GM12878 (cell line): ENCODE measurements at regions not wholly inside any gene's neighbourhood (a gene's known extent, or its start where the extent isn't known, plus 50 kb on each side); places are given as distances from the start of the nearest gene placed in this dataset.

Experiments
- ATAC-seq: fragments of 200-7000 bp; cut with Tn5 transposase; 3 replicates; pipeline ENCODE4 v1.9.1; 2020; ENCODE audit warnings: mild to moderate bottlenecking, moderate library complexity
- BruUV-seq: library from RNA; stranded (reverse); fragments of 400-500 nt; replicated peaks from 2 replicates; lab custom pipeline; 2021; lab: Mats Ljungman, UMichigan
- CTCF ChIA-PET: fragments of 300-600 bp; sonication (Branson Sonifier 250); formaldehyde crosslinking; extraction: SDS; loops from one replicate; lab custom pipeline; 2021; ENCODE audit warnings: inconsistent platforms; lab: Yijun Ruan, JAX
- POLR2A ChIA-PET: fragments of 350-600 bp; formaldehyde crosslinking; extraction: SDS; loops from one replicate; lab custom pipeline; 2021; ENCODE audit warnings: inconsistent platforms; lab: Charles Lee
- RAD21 ChIA-PET: fragments of 300-600 bp; sonication (Branson Sonifier 250); formaldehyde crosslinking; loops from one replicate; lab custom pipeline; 2023; ENCODE audit warnings: antibody characterized with exemption; ENCODE audit not compliant: unreplicated experiment; lab: Charles Lee
- SMC1A ChIA-PET: fragments of 300-600 bp; sonication (Branson Sonifier 250); formaldehyde crosslinking; loops from one replicate; lab custom pipeline; 2023; ENCODE audit not compliant: unreplicated experiment, uncharacterized antibody; lab: Charles Lee
- DNase-seq: peaks from one replicate; pipeline ENCODE4 v3.0.0-alpha.2; 2011; ENCODE audit warnings: low read depth, low spot score
- FAIRE-seq: peaks from 3 replicates; lab custom pipeline; 2011; peaks lifted over from hg19 to GRCh38; lab: Jason Lieb, UNC
- H2AFZ ChIP-seq: 2 replicates; pipeline ENCODE4 v1.6.0; 2011; ENCODE audit warnings: low read depth, low read length, control low read depth; ENCODE audit not compliant: control insufficient read depth
- H3K27ac ChIP-seq: 2 replicates; pipeline ENCODE4 v1.5.1; 2011; ENCODE audit warnings: control low read depth; ENCODE audit not compliant: control insufficient read depth, insufficient read depth
- H3K27me3 ChIP-seq, 2 experiments: replicated peaks in 1 of 2; 2 replicates each; pipeline versions ENCODE4 v1.6.0 to v1.6.1; 2011; ENCODE audit warnings: low read length in 1 of 2; ENCODE audit not compliant: control insufficient read depth in 2 of 2, insufficient read depth in 2 of 2
- H3K36me3 ChIP-seq, 2 experiments: 2 replicates each; pipeline ENCODE4 v1.5.1; 2011; ENCODE audit warnings: low read length in 1 of 2; ENCODE audit not compliant: control insufficient read depth in 2 of 2, insufficient read depth in 2 of 2
- H3K4me1 ChIP-seq: 2 replicates; pipeline ENCODE4 v1.6.1; 2011; ENCODE audit warnings: mild to moderate bottlenecking, low read length, moderate library complexity, mixed read lengths; ENCODE audit not compliant: control insufficient read depth, insufficient read depth
- H3K4me2 ChIP-seq: 2 replicates; pipeline ENCODE4 v1.6.0; 2011; ENCODE audit warnings: control low read depth; ENCODE audit not compliant: control insufficient read depth, insufficient read depth
- H3K4me3 ChIP-seq: fragments of 200-600 bp; sonication (generic); 2 replicates; pipeline ENCODE4 v1.5.1; 2016
- H3K79me2 ChIP-seq: 2 replicates; pipeline ENCODE4 v1.6.0; 2011; ENCODE audit warnings: low read length; ENCODE audit not compliant: control insufficient read depth, insufficient read depth
- H3K9ac ChIP-seq: 2 replicates; pipeline ENCODE4 v1.8.0; 2011; ENCODE audit warnings: low read length, control low read depth, mixed read lengths; ENCODE audit not compliant: control insufficient read depth, insufficient read depth
- H3K9me3 ChIP-seq: replicated peaks from 3 replicates; pipeline ENCODE4 v1.5.1; 2011; ENCODE audit warnings: mild to moderate bottlenecking, low read length; ENCODE audit not compliant: control insufficient read depth, insufficient read depth
- H4K20me1 ChIP-seq: 2 replicates; pipeline ENCODE4 v1.6.0; 2011; ENCODE audit not compliant: control insufficient read depth, insufficient read depth
- ATF2 ChIP-seq: IDR thresholded peaks from 2 replicates; pipeline ENCODE4 v1.6.1; 2012; ENCODE audit warnings: low read length, inconsistent platforms
- CHD2 ChIP-seq: IDR thresholded peaks from 2 replicates; pipeline ENCODE4 v1.6.1; 2011; ENCODE audit warnings: low read depth, low read length, improper control_type of control experiment, borderline replicate concordance
- CREB1 ChIP-seq: IDR thresholded peaks from 2 replicates; pipeline ENCODE4 v1.6.1; 2012; ENCODE audit warnings: low read depth, mild to moderate bottlenecking, inconsistent platforms
- DPF2 ChIP-seq: fragments of 450-650 bp; IDR thresholded peaks from 2 replicates; pipeline ENCODE4 v1.6.1; 2017; ENCODE audit warnings: mild to moderate bottlenecking
- EZH2 ChIP-seq: IDR thresholded peaks from 2 replicates; pipeline ENCODE4 v1.6.1; 2012; ENCODE audit warnings: low read depth, mild to moderate bottlenecking, control low read depth, inconsistent platforms, low read length, borderline replicate concordance; ENCODE audit not compliant: control insufficient read depth
- MLLT1 ChIP-seq: fragments of 450-650 bp; IDR thresholded peaks from 2 replicates; pipeline ENCODE4 v1.6.1; 2016; ENCODE audit warnings: mild to moderate bottlenecking
- NFYB ChIP-seq: IDR thresholded peaks from 2 replicates; pipeline ENCODE4 v1.6.1; 2011; ENCODE audit warnings: low read depth, mild to moderate bottlenecking, low read length, improper control_type of control experiment, moderate library complexity; ENCODE audit not compliant: insufficient read depth
- RAD51 ChIP-seq: fragments of 450-650 bp; IDR thresholded peaks from 2 replicates; pipeline ENCODE4 v1.6.1; 2016; ENCODE audit warnings: moderate library complexity, mild to moderate bottlenecking, inconsistent platforms
- RFX5 ChIP-seq: IDR thresholded peaks from 2 replicates; pipeline ENCODE4 v1.6.1; 2011; ENCODE audit warnings: low read depth, low read length, improper control_type of control experiment
- SIN3A ChIP-seq: IDR thresholded peaks from 2 replicates; pipeline ENCODE4 v1.6.1; 2012; ENCODE audit warnings: low read depth, low read length, improper control_type of control experiment
- SMAD1 ChIP-seq: fragments of 450-650 bp; IDR thresholded peaks from 2 replicates; pipeline ENCODE4 v1.6.1; 2018; ENCODE audit warnings: mild to moderate bottlenecking, low read depth; ENCODE audit not compliant: partially characterized antibody
- TCF7 ChIP-seq: IDR thresholded peaks from 2 replicates; pipeline ENCODE4 v1.6.1; 2014; ENCODE audit warnings: antibody characterized with exemption, borderline replicate concordance
- USF1 ChIP-seq: IDR thresholded peaks from 2 replicates; pipeline ENCODE4 v1.6.1; 2011; ENCODE audit warnings: borderline replicate concordance, low read depth, mild to moderate bottlenecking, moderate library complexity, mixed read lengths, low read length; ENCODE audit not compliant: insufficient read depth; ENCODE audit errors: extremely low read length
- WRNIP1 ChIP-seq: IDR thresholded peaks from 2 replicates; pipeline ENCODE4 v1.6.1; 2011; ENCODE audit warnings: low read depth, low read length, improper control_type of control experiment, borderline replicate concordance
- ZBTB11 ChIP-seq: fragments of 450-650 bp; formaldehyde crosslinking; IDR thresholded peaks from 2 replicates; pipeline ENCODE4 v1.5.0; 2022; ENCODE audit warnings: mild to moderate bottlenecking, missing genetic modification characterization
- ZNF207 ChIP-seq: fragments of 450-650 bp; IDR thresholded peaks from 2 replicates; pipeline ENCODE4 v1.6.1; 2014; ENCODE audit warnings: antibody characterized with exemption, mild to moderate bottlenecking, borderline replicate concordance
- ZNF274 ChIP-seq: IDR thresholded peaks from one replicate; pipeline ENCODE4 v1.8.0; 2011; ENCODE audit not compliant: insufficient read length, insufficient read depth
- ZZZ3 ChIP-seq: IDR thresholded peaks from 2 replicates; pipeline ENCODE4 v1.6.1; 2011; ENCODE audit warnings: low read depth; ENCODE audit not compliant: control insufficient read depth, insufficient read length
- WGBS: methylation state at CpG from one replicate; pipeline ENCODE4 v1.1.6; 2016; ENCODE audit warnings: low lambda C conversion rate; ENCODE audit not compliant: insufficient replicate concordance, insufficient coverage; ENCODE audit errors: missing lambda C conversion rate; 5-methylcytosine and 5-hydroxymethylcytosine counted together
- in situ Hi-C: fragments of 300-500 bp; cut with MboI; formaldehyde crosslinking; loops from 9 replicates; pipeline ENCODE4 v1.14.3; 2018; ENCODE audit warnings: mixed read lengths
- intact Hi-C: fragments of 100-400 bp; cut with micrococcal nuclease; formaldehyde crosslinking; loops from one replicate; pipeline ENCODE4 v1.14.2; 2022; ENCODE audit not compliant: unreplicated experiment

- no peak for TF ChIP-seq ZNF207
- TF ChIP-seq ZZZ3, result no peak
- no peak for TF ChIP-seq NFYB
- no peak for TF ChIP-seq WRNIP1
- no peak for TF ChIP-seq ZNF274
Observed at GRCh38 chr15:96692826-96693225, 362.3 kb downstream of the NR2F2 start (continued).

GRCh38 chr15:96693515-96693914 is 363.0 kb downstream of the NR2F2 start:
- WGBS, result 24% methylated on average over 2 of the region's 2 CpGs
- Histone ChIP-seq H3K27me3 (no peaks in the 10 kb centered on the region), H4K20me1 (no peaks in the 10 kb centered on the region), H3K4me3 (no peak overlapping the region), H3K36me3 (no peaks in the 10 kb centered on the region), H2AFZ (no peak overlapping the region), H3K4me1 (no peaks in the 10 kb centered on the region), H3K9me3 (no peaks in the 10 kb centered on the region), H3K9ac (no peak overlapping the region), H3K4me2 (no peak overlapping the region), H3K27ac (no peak overlapping the region), H3K79me2 (no peaks in the 10 kb centered on the region)
- no TSS peak for BruUV-seq
- intact Hi-C loops (no loop called here), in situ Hi-C loops (no loop called here)
- SMC1A ChIA-PET, result interaction anchor here (1.4 kb wide), 1 partner anchor 10 kb away, joined by 5 read pairs; no protein-coding TSS in a partner anchor
- ATAC-seq, result no peak
- RAD21 ChIA-PET, result no interaction called here
- CTCF ChIA-PET, result interaction anchor here (0.7 to 1.4 kb wide), 3 partner anchors 9 to 17 kb away, joined by 3 to 5 read pairs (median 3); no protein-coding TSS in a partner anchor
- no peak for FAIRE-seq
- POLR2A ChIA-PET, result no interaction called here
- DNase-seq, result no peak
- TF ChIP-seq DPF2, result no peak
- no peak for TF ChIP-seq CHD2
- TF ChIP-seq RAD51, result no peak
- no peak for TF ChIP-seq CREB1
- TF ChIP-seq SMAD1, result no peak
- TF ChIP-seq USF1, result no peak
- no peak for TF ChIP-seq EZH2
- no peak for TF ChIP-seq ZBTB11 (CRISPR knock-in tag)
- no peak for TF ChIP-seq MLLT1
- no peak for TF ChIP-seq SIN3A
- TF ChIP-seq ATF2, result no peak
- no peak for TF ChIP-seq TCF7
- no peak for TF ChIP-seq RFX5
